Activated CD8-positive, alpha-beta T cell treated with anti-CD3 and anti-CD28 coated beads for 36 hours (primary cell): ENCODE measurements at regions not wholly inside any gene's neighbourhood (a gene's known extent, or its start where the extent isn't known, plus 50 kb on each side); places are given as distances from the start of the nearest gene placed in this dataset.
"Not testable (repeated sequence)": the region's sequence is repeated elsewhere in the genome, so short reads cannot be mapped to it uniquely, and the experiment has no call there.

Experiments
- ATAC-seq: fragments of 200-7000 bp; cut with Tn5 transposase; one replicate; pipeline ENCODE4 v1.10.0; 2021; ENCODE audit warnings: mild to moderate bottlenecking, moderate library complexity
- CTCF ChIA-PET: fragments of 350-600 bp; sonication (Branson Sonifier 250); formaldehyde crosslinking; loops from one replicate; lab custom pipeline; 2021; ENCODE audit warnings: antibody characterized with exemption; lab: Charles Lee
- POLR2A ChIA-PET: fragments of 350-600 bp; sonication (Branson Sonifier 250); formaldehyde crosslinking; loops from one replicate; lab custom pipeline; 2021; ENCODE audit warnings: antibody characterized with exemption; lab: Charles Lee
- DNase-seq: peaks from one replicate; pipeline ENCODE4 v3.0.0-alpha.2; 2020
- H3K27ac Mint-ChIP-seq: one replicate; pipeline ENCODE4 v1.8.0; 2021; ENCODE audit warnings: mild to moderate bottlenecking, mixed read lengths
- H3K27me3 Mint-ChIP-seq: one replicate; pipeline ENCODE4 v1.8.0; 2021; ENCODE audit warnings: mixed read lengths
- H3K36me3 Mint-ChIP-seq: one replicate; pipeline ENCODE4 v1.8.0; 2021; ENCODE audit warnings: low read depth, mixed read lengths
- H3K4me1 Mint-ChIP-seq: one replicate; pipeline ENCODE4 v1.8.0; 2021; ENCODE audit warnings: low read depth, mixed read lengths
- H3K4me3 Mint-ChIP-seq: one replicate; pipeline ENCODE4 v1.8.0; 2021; ENCODE audit warnings: mild to moderate bottlenecking, moderate library complexity, mixed read lengths
- H3K9me3 Mint-ChIP-seq: one replicate; pipeline ENCODE4 v1.8.0; 2021; ENCODE audit warnings: mixed read lengths
- intact Hi-C: fragments of 100-400 bp; cut with micrococcal nuclease; formaldehyde crosslinking; loops from one replicate; pipeline ENCODE4 v1.10.0; 2022
- TF ChIP-seq, protein P1 (sequence below): fragments of 200-600 bp; IDR thresholded peaks from one replicate; pipeline ENCODE4 v1.8.0; 2022; ENCODE audit warnings: antibody characterized with exemption, mild to moderate bottlenecking

DNA sequence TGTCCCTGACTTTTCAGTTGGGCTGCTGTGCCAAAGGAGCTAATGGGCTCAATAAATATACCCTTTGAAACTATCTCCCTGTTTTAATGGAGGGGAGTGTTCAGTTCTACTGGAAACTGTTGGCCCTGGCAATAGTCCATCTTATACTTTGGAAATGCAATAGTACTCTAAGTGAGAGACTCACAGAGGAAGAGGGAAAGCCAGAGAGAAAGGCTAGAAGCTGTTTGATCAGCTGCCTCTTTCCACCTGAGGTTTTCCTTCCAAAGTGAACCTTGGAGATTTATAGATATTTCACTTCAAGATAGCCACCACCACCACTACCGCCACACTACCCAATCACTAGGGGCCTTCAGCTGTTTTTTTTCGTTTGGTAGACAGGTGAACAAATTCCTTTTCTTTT lies 93.6 kb upstream of the CCDC91 start:
- Mint-ChIP-seq H3K27me3 (peaks cover 5% of the 10 kb centered on the region), H3K4me3 (no peak overlapping the region), H3K36me3 (no peaks in the 10 kb centered on the region), H3K27ac (no peak overlapping the region), H3K4me1 (no peaks in the 10 kb centered on the region), H3K9me3 (no peaks in the 10 kb centered on the region)
- intact Hi-C loops, result no loop called here
- DNase-seq (no peak), ATAC-seq (no peak)
- ChIA-PET POLR2A (no interaction called here), CTCF (no interaction called here)
- TF ChIP-seq, protein P1, sequence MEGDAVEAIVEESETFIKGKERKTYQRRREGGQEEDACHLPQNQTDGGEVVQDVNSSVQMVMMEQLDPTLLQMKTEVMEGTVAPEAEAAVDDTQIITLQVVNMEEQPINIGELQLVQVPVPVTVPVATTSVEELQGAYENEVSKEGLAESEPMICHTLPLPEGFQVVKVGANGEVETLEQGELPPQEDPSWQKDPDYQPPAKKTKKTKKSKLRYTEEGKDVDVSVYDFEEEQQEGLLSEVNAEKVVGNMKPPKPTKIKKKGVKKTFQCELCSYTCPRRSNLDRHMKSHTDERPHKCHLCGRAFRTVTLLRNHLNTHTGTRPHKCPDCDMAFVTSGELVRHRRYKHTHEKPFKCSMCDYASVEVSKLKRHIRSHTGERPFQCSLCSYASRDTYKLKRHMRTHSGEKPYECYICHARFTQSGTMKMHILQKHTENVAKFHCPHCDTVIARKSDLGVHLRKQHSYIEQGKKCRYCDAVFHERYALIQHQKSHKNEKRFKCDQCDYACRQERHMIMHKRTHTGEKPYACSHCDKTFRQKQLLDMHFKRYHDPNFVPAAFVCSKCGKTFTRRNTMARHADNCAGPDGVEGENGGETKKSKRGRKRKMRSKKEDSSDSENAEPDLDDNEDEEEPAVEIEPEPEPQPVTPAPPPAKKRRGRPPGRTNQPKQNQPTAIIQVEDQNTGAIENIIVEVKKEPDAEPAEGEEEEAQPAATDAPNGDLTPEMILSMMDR, result no peak

DNA sequence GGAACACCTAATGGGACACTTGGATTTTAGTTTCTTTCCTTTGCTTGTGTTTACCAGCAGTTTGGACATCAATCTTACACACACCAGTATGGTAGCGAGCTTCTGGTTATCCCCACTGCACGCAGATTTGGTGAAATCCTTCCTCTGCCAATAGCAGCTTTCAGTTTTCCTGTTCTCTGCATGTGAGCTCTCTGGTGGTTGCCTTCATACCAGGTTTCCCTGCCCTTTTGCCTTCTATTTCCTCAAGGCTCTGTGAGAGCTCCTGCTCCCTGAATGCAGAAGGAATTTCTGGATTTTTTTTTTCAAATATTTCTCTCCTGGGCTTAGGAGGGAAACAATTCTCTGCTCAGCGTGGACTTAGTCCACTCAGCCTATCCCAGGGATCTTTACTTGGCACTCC lies 93.0 kb upstream of the CCDC91 start:
- CTCF ChIA-PET, result no interaction called here
- DNase-seq, result no peak

DNA sequence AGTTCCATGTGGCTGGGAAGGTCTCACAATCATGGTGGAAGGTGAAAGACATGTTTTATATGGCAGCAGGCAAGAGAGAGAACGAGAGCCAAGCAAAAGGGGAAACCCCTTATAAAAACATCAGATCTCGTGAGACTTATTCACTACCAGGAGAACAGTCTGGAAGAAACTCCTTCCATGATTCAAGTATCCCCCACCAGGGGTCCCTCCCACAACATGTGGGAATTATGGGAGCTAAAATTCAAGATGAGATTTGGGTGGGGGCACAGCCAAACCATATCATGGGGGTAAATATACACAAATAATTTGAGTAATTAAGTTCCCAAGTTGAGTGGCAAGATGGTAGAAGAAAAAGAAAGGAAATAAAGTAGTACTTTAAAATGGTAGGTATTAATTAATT lies 91.0 kb upstream of the CCDC91 start:
- H3K4me3 Mint-ChIP-seq, ATAC-seq, H3K4me1 Mint-ChIP-seq, H3K9me3 Mint-ChIP-seq, H3K27ac Mint-ChIP-seq, H3K27me3 Mint-ChIP-seq, POLR2A ChIA-PET, intact Hi-C loops, DNase-seq, H3K36me3 Mint-ChIP-seq: not testable (repeated sequence)
- CTCF ChIA-PET, result interaction anchor here (1.2 kb wide), 1 partner anchor 69 kb away, joined by 3 read pairs; no protein-coding TSS in a partner anchor

More for the DNA sequence above, 93.0 kb upstream of the CCDC91 start:
- TF ChIP-seq, protein P1, result no peak
- Mint-ChIP-seq H3K36me3 (no peaks in the 10 kb centered on the region), H3K27me3 (peaks cover 4% of the 10 kb centered on the region), H3K9me3 (no peaks in the 10 kb centered on the region), H3K4me1 (no peaks in the 10 kb centered on the region), H3K27ac (no peak overlapping the region), H3K4me3 (no peak overlapping the region)
- POLR2A ChIA-PET, result no interaction called here
- intact Hi-C loops, result no loop called here
- ATAC-seq, result no peak

DNA sequence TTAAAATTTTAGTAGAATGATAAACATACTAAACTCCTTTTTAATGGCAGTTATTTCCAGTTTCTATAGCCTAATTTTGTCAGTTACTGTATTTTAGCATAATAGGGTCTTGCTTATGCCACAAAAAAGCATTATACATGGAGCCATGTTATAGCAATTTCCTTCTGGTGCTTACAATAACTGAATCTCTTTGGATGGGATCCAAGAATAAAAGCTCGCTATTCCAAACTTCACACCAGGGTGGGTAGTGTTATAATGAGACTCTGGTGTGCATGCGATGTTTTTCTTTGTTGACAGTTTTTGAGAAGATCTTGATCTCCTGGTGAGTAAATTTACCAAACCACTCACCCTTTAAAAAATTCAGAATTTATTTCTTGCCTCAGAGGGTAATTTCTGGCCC lies 90.4 kb upstream of the CCDC91 start:
- POLR2A ChIA-PET, result no interaction called here
- CTCF ChIA-PET, result interaction anchor here (1.2 kb wide), 1 partner anchor 69 kb away, joined by 3 read pairs; no protein-coding TSS in a partner anchor
- Mint-ChIP-seq H3K27ac (no peak overlapping the region), H3K4me3 (no peak overlapping the region), H3K4me1 (no peaks in the 10 kb centered on the region), H3K9me3 (no peaks in the 10 kb centered on the region), H3K36me3 (no peaks in the 10 kb centered on the region), H3K27me3 (peaks cover 4% of the 10 kb centered on the region)
- DNase-seq, result no peak
- intact Hi-C loops, result no loop called here
- ATAC-seq, result no peak
- TF ChIP-seq, protein P1, result no peak

DNA sequence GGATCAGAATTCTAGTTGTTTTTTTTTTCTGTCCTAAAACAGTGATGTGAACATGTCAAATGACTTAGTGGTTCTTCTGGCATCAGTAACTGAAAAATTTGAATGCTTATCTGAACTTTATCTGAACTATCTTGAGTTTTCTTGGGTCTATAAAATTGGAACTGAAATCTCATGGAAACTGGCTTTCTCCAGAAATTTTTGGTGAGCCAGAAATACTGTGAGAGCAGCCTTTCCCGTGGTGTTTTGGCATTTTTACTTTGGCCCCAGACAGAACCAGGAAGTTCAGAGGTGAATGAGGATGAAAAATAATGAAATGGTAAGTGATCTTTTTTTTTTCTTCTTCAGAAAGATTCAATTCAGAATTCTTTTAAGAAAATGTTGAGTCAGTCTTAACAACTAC lies 89.5 kb upstream of the CCDC91 start:
- Mint-ChIP-seq H3K9me3 (no peaks in the 10 kb centered on the region), H3K27me3 (peaks cover 2% of the 10 kb centered on the region), H3K4me3 (no peak overlapping the region), H3K27ac (no peak overlapping the region), H3K36me3 (no peaks in the 10 kb centered on the region), H3K4me1 (no peaks in the 10 kb centered on the region)
- CTCF ChIA-PET, result no interaction called here
- no peak for ATAC-seq
- TF ChIP-seq, protein P1, result no peak
- POLR2A ChIA-PET, result no interaction called here
- intact Hi-C loops, result no loop called here
- DNase-seq, result no peak

DNA sequence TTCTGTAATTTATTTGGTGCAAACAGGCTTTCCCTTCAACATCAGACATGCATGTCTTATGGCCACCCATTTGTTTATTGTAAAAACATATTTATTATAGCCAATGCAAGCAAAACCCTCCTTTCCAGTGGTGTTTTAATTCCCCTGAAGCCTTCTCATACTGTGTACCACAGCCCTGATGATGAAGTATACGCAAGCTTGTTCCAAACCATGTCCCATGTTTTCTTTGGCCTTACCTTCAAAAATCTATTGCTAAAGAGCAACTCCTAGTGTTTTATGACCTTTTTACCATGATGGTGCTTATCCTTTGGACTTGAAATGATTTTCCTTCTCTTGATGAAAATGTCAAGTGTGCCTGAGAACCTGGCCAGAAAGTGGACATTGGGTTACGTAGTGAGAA lies 85.9 kb upstream of the CCDC91 start:
- no peaks in the 10 kb centered on the region for H3K36me3 Mint-ChIP-seq
- CTCF ChIA-PET, result no interaction called here
- TF ChIP-seq, protein P1, result no peak
- H3K4me3 Mint-ChIP-seq, result no peak overlapping the region
- H3K4me1 Mint-ChIP-seq, result peaks cover 17% of the 10 kb centered on the region
- ATAC-seq, result no peak
- H3K27ac Mint-ChIP-seq, result no peak overlapping the region
- no peak for DNase-seq
- no peaks in the 10 kb centered on the region for H3K27me3 Mint-ChIP-seq
- intact Hi-C loops, result no loop called here
- no peaks in the 10 kb centered on the region for H3K9me3 Mint-ChIP-seq
- POLR2A ChIA-PET, result no interaction called here
